H9 (cell line): ENCODE measurements at regions not wholly inside any gene's neighbourhood (a gene's known extent, or its start where the extent isn't known, plus 50 kb on each side); places are given as distances from the start of the nearest gene placed in this dataset.

Source experiments
- DNase-seq: peaks from one replicate; pipeline ENCODE4 v3.0.0-alpha.2; 2017
- H2AFZ ChIP-seq: one replicate; pipeline ENCODE4 v1.6.1; 2013; ENCODE audit warnings: mild to moderate bottlenecking, low read length, control low read depth, moderate library complexity
- H2AK5ac ChIP-seq: 2 replicates; pipeline ENCODE4 v1.6.1; 2013; ENCODE audit warnings: low read length, control low read depth, mixed read lengths; ENCODE audit not compliant: insufficient read length
- H2BK120ac ChIP-seq: one replicate; pipeline ENCODE4 v1.6.1; 2013; ENCODE audit warnings: low read depth, mild to moderate bottlenecking, low read length, control low read depth, inconsistent platforms; ENCODE audit not compliant: poor library complexity, severe bottlenecking
- H2BK12ac ChIP-seq: 2 replicates; pipeline ENCODE4 v1.6.1; 2013; ENCODE audit warnings: low read length, control low read depth, mixed read lengths, low read depth; ENCODE audit not compliant: insufficient read length
- H2BK15ac ChIP-seq: 2 replicates; pipeline ENCODE4 v1.6.1; 2013; ENCODE audit warnings: low read depth, low read length, control low read depth
- H2BK20ac ChIP-seq: one replicate; pipeline ENCODE4 v1.6.1; 2013; ENCODE audit warnings: low read depth, mild to moderate bottlenecking, low read length, control low read depth, inconsistent platforms; ENCODE audit not compliant: poor library complexity, severe bottlenecking
- H2BK5ac ChIP-seq: 2 replicates; pipeline ENCODE4 v1.6.1; 2013; ENCODE audit warnings: low read length, control low read depth, mixed read lengths; ENCODE audit not compliant: insufficient read length
- H3K14ac ChIP-seq: 2 replicates; pipeline ENCODE4 v1.6.1; 2013; ENCODE audit warnings: low read length, control low read depth; ENCODE audit not compliant: insufficient read depth
- H3K18ac ChIP-seq: 2 replicates; pipeline ENCODE4 v1.6.1; 2013; ENCODE audit warnings: low read depth, mild to moderate bottlenecking, mixed read lengths, low read length, control low read depth; ENCODE audit not compliant: insufficient read length
- H3K23ac ChIP-seq: 2 replicates; pipeline ENCODE4 v1.6.1; 2013; ENCODE audit warnings: low read length, control low read depth, mixed read lengths, low read depth; ENCODE audit not compliant: insufficient read length
- H3K23me2 ChIP-seq: 2 replicates; pipeline ENCODE4 v1.6.1; 2013; ENCODE audit warnings: low read depth, mild to moderate bottlenecking, mixed read lengths, low read length, control low read depth; ENCODE audit not compliant: insufficient read length, poor library complexity, severe bottlenecking
- H3K27ac ChIP-seq: 2 replicates; pipeline ENCODE4 v1.5.1; 2013; ENCODE audit warnings: low read length, control low read depth, mixed read lengths, low read depth; ENCODE audit not compliant: insufficient read length
- H3K27me3 ChIP-seq: 2 replicates; pipeline ENCODE4 v1.6.1; 2013; ENCODE audit warnings: low read length, control low read depth, inconsistent platforms; ENCODE audit not compliant: insufficient read depth
- H3K4ac ChIP-seq: 2 replicates; pipeline ENCODE4 v1.6.1; 2013; ENCODE audit warnings: low read depth, mild to moderate bottlenecking, control low read depth, inconsistent platforms, low read length, moderate library complexity
- H3K4me1 ChIP-seq: 2 replicates; pipeline ENCODE4 v1.6.1; 2013; ENCODE audit warnings: low read length, control low read depth, inconsistent platforms; ENCODE audit not compliant: insufficient read depth
- H3K4me2 ChIP-seq: 2 replicates; pipeline ENCODE4 v1.6.1; 2013; ENCODE audit warnings: low read length, control low read depth, mixed read lengths; ENCODE audit not compliant: insufficient read length, insufficient read depth
- H3K56ac ChIP-seq: 2 replicates; pipeline ENCODE4 v1.6.1; 2013; ENCODE audit warnings: low read depth, mild to moderate bottlenecking, mixed read lengths, low read length, control low read depth; ENCODE audit not compliant: insufficient read length
- H3K79me1 ChIP-seq: 2 replicates; pipeline ENCODE4 v1.6.1; 2013; ENCODE audit warnings: low read depth, mild to moderate bottlenecking, moderate library complexity, low read length, control low read depth, inconsistent platforms; ENCODE audit not compliant: insufficient read depth, poor library complexity, severe bottlenecking
- H3K79me2 ChIP-seq: 2 replicates; pipeline ENCODE4 v1.6.1; 2013; ENCODE audit warnings: low read length, control low read depth, inconsistent platforms; ENCODE audit not compliant: insufficient read depth
- H3K9ac ChIP-seq: 2 replicates; pipeline ENCODE4 v1.6.1; 2013; ENCODE audit warnings: low read length, control low read depth, mixed read lengths; ENCODE audit not compliant: insufficient read length; ENCODE audit errors: extremely low read depth
- H3K9me3 ChIP-seq: one replicate; pipeline ENCODE4 v1.6.1; 2013; ENCODE audit warnings: low read depth, low read length, inconsistent platforms; ENCODE audit not compliant: control insufficient read depth
- H3T11ph ChIP-seq: one replicate; pipeline ENCODE4 v1.6.1; 2013; ENCODE audit warnings: mild to moderate bottlenecking, low read length, control low read depth, inconsistent platforms
- H4K20me1 ChIP-seq: one replicate; pipeline ENCODE4 v1.6.1; 2013; ENCODE audit not compliant: control insufficient read depth, insufficient read length, insufficient read depth
- H4K5ac ChIP-seq: 2 replicates; pipeline ENCODE4 v1.6.1; 2013; ENCODE audit warnings: low read depth, mild to moderate bottlenecking, mixed read lengths, low read length, control low read depth; ENCODE audit not compliant: insufficient read length
- H4K8ac ChIP-seq: replicated peaks from 2 replicates; pipeline ENCODE4 v1.6.1; 2013; ENCODE audit warnings: low read length, control low read depth, mixed read lengths, low read depth; ENCODE audit not compliant: insufficient read length
- H4K91ac ChIP-seq: 2 replicates; pipeline ENCODE4 v1.6.1; 2013; ENCODE audit warnings: low read depth, mild to moderate bottlenecking, moderate library complexity, mixed read lengths, low read length, control low read depth; ENCODE audit not compliant: insufficient read length
- H3K27ac Mint-ChIP-seq, 3 experiments: 2 replicates in 2 of 3; 3 replicates in 1 of 3; pipeline ENCODE4 v1.8.0; 2020 to 2021; ENCODE audit warnings: mixed read lengths in 3 of 3, mild to moderate bottlenecking in 1 of 3, moderate library complexity in 1 of 3
- H3K27me3 Mint-ChIP-seq: 2 replicates; pipeline ENCODE4 v1.8.0; 2021; ENCODE audit warnings: low read depth, mild to moderate bottlenecking, moderate library complexity, mixed read lengths
- H3K36me3 Mint-ChIP-seq, 3 experiments: 2 replicates in 2 of 3; 3 replicates in 1 of 3; pipeline ENCODE4 v1.8.0; 2020 to 2021; ENCODE audit warnings: low read depth in 3 of 3, mixed read lengths in 3 of 3; ENCODE audit not compliant: insufficient read depth in 1 of 3
- H3K4me1 Mint-ChIP-seq, 2 experiments: 2 replicates each; pipeline ENCODE4 v1.8.0; 2020; ENCODE audit warnings: mixed read lengths in 2 of 2
- H3K4me3 Mint-ChIP-seq, 2 experiments: 2 replicates in 1 of 2; 3 replicates in 1 of 2; pipeline ENCODE4 v1.8.0; 2020 to 2021; ENCODE audit warnings: mild to moderate bottlenecking in 2 of 2, mixed read lengths in 2 of 2, moderate library complexity in 1 of 2
- H3K9me3 Mint-ChIP-seq, 2 experiments: 2 replicates in 1 of 2; 3 replicates in 1 of 2; pipeline ENCODE4 v1.8.0; 2020; ENCODE audit warnings: mild to moderate bottlenecking in 2 of 2, mixed read lengths in 2 of 2, moderate library complexity in 1 of 2
- CTCF ChIP-seq: fragments of 200-600 bp; sonication (generic); conservative IDR thresholded peaks from 3 replicates; pipeline ENCODE4 v1.8.0; 2021; ENCODE audit warnings: antibody characterized with exemption, mild to moderate bottlenecking
- WGBS: extraction: QIAGEN DNeasy Blood & Tissue Kit; methylation state at CpG from one replicate; pipeline ENCODE4 v1.1.7; 2013; ENCODE audit warnings: missing lambda C conversion rate, low lambda C conversion rate, mixed read lengths; ENCODE audit not compliant: insufficient read length; ENCODE audit errors: extremely low coverage; 5-methylcytosine and 5-hydroxymethylcytosine counted together

DNA sequence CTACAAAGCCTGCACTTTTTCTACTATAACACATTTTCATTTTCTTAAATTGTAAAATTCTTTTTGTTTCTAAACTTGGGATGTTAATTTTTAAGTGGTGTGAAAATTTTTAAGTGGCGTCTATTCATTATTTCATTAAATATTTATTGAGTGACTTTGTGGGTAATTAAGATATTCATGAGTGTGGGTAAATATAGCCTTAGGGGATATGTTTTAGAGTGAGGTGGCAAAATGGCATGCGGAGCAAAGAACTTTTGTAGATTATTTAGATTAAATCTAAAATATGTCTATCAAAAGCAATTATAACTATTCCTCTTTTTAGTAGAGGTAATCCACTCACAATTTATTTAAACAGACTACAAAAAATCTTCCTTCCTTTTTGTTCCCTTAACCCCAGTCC lies 188.4 kb downstream of the PCSK1 start:
- Histone ChIP-seq H2AFZ (no peak overlapping the region), H3K4ac (no peak overlapping the region), H3K4me1 (no peaks in the 10 kb centered on the region), H3K23ac (no peak overlapping the region), H3K27ac (no peak overlapping the region), H3K9me3 (no peaks in the 10 kb centered on the region), H2AK5ac (no peak overlapping the region), H3K9ac (no peak overlapping the region), H3K56ac (no peak overlapping the region), H2BK20ac (no peak overlapping the region), H2BK120ac (no peak overlapping the region), H3K23me2 (no peaks in the 10 kb centered on the region), H4K8ac (no peak overlapping the region), H3K18ac (no peak overlapping the region), H3K4me2 (no peak overlapping the region), H3T11ph (no peak overlapping the region), H2BK15ac (no peak overlapping the region), H3K79me2 (no peaks in the 10 kb centered on the region), H4K20me1 (no peaks in the 10 kb centered on the region), H3K27me3 (no peaks in the 10 kb centered on the region), H4K91ac (no peak overlapping the region), H3K79me1 (no peaks in the 10 kb centered on the region), H3K14ac (no peak overlapping the region), H2BK5ac (no peak overlapping the region), H2BK12ac (no peak overlapping the region), H4K5ac (no peak overlapping the region)
- Mint-ChIP-seq H3K36me3 (no peaks in the 10 kb centered on the region), H3K27ac (no peak overlapping the region), H3K4me1 (peaks cover 3 to 4% of the 10 kb centered on the region in 2 experiments; a peak in 3 of 4 replicates), H3K27me3 (no peaks in the 10 kb centered on the region), H3K9me3 (peaks cover 0 to 3% of the 10 kb centered on the region in 2 experiments; a peak in 2 of 5 replicates), H3K4me3 (no peak overlapping the region)
- DNase-seq, result no peak
- no peak for TF ChIP-seq CTCF
- 100% methylated on average over 1 of the region's 2 CpGs for WGBS
